Stomach (tissue), 8 donors: ENCODE measurements at regions not wholly inside any gene's neighbourhood (a gene's known extent, or its start where the extent isn't known, plus 50 kb on each side); places are given as distances from the start of the nearest gene placed in this dataset.

Source experiments
- DNase-seq, 2 donors: peaks; one replicate each; pipeline versions ENCODE4 v3.0.0 to v3.0.0-alpha.2; 2013 to 2019
- H3K27ac ChIP-seq, 5 donors: fragments of 200-600 bp in 4 of 5; sonication (generic) in 4 of 5; one replicate each; pipeline ENCODE4 v1.5.1; 2013 to 2019; ENCODE audit warnings: mild to moderate bottlenecking in 1 of 5, moderate library complexity in 1 of 5
- H3K27me3 ChIP-seq, 3 donors: fragments of 200-600 bp; sonication (generic); one replicate each; pipeline ENCODE4 v1.5.1; 2017 to 2019; ENCODE audit warnings: mixed run types in 1 of 3
- H3K36me3 ChIP-seq, 4 donors: fragments of 200-600 bp; sonication (generic); 1 replicate in 3 of 4; 2 replicates in 1 of 4; pipeline ENCODE4 v1.5.1; 2016 to 2019
- H3K4me1 ChIP-seq, 4 donors: fragments of 200-600 bp; sonication (generic); one replicate each; pipeline ENCODE4 v1.5.1; 2016 to 2019
- H3K4me3 ChIP-seq, 4 donors: fragments of 200-600 bp; sonication (generic) in 3 of 4; one replicate each; pipeline ENCODE4 v1.5.1; 2016 to 2019; ENCODE audit warnings: mild to moderate bottlenecking in 1 of 4
- H3K9me3 ChIP-seq, 4 donors: fragments of 200-600 bp; sonication (generic); one replicate each; pipeline ENCODE4 v1.5.1; 2016 to 2019
- CTCF ChIP-seq, 7 experiments: fragments of 450-650 bp in 4 of 7; fragments of 200-600 bp in 3 of 7; sonication (generic) in 3 of 7; IDR thresholded peaks; one replicate each; pipeline ENCODE4 v1.5.1; 2016 to 2019; ENCODE audit warnings: antibody characterized with exemption in 7 of 7, control low read depth in 2 of 7, mild to moderate bottlenecking in 1 of 7
- EP300 ChIP-seq: sonication (generic); formaldehyde crosslinking; IDR thresholded peaks from one replicate; pipeline ENCODE4 v1.6.1; 2017; ENCODE audit warnings: antibody characterized with exemption
- POLR2A ChIP-seq, 4 donors: fragments of 450-650 bp; IDR thresholded peaks; one replicate each; pipeline ENCODE4 v1.6.1; 2016; ENCODE audit warnings: antibody characterized with exemption in 4 of 4, control low read depth in 2 of 4, mild to moderate bottlenecking in 1 of 4, moderate library complexity in 1 of 4
- POLR2AphosphoS5 ChIP-seq, 3 donors: sonication (generic); formaldehyde crosslinking; IDR thresholded peaks; one replicate each; pipeline ENCODE4 v1.6.1; 2016; ENCODE audit warnings: antibody characterized with exemption in 3 of 3
- WGBS, 5 donors: extraction: QIAGEN DNeasy Blood & Tissue Kit in 3 of 5; methylation state at CpG; one replicate each; pipeline versions ENCODE4 v1.1.5 to v1.1.7; 2013 to 2018; 5-methylcytosine and 5-hydroxymethylcytosine counted together
- intact Hi-C: fragments of 100-400 bp; cut with DNase I; formaldehyde crosslinking; loops from one replicate; pipeline ENCODE4 v1.15.1; 2023; ENCODE audit warnings: low total_unique reads
- donor health status: healthy with polysubstance abuse.
- donor health status: Bipolar disorder and iron deficiency.
- donor health status: healthy.

- no peak for DNase-seq
- no peaks in the 10 kb centered on the region for H3K36me3 ChIP-seq
- H3K27ac ChIP-seq = no peak overlapping the region
- no peaks in the 10 kb centered on the region for H3K27me3 ChIP-seq
- TF ChIP-seq POLR2AphosphoS5 (IDR thresholded peaks at IDR 0.05) = no peak
- TF ChIP-seq POLR2A (IDR thresholded peaks at IDR 0.05) = no peak
- no peak for TF ChIP-seq EP300
- TF ChIP-seq CTCF (IDR thresholded peaks at IDR 0.05) = no peak
- intact Hi-C loops = no loop called here
- WGBS, 5 donors = 74 to 95% (median 82%) methylated on average over 3 of the region's 3 CpGs
- no peaks in the 10 kb centered on the region for H3K4me1 ChIP-seq
- peaks cover 0 to 14% (median 0%) of the 10 kb centered on the region in 4 donors for H3K9me3 ChIP-seq
- H3K4me3 ChIP-seq = no peak overlapping the region
These were observed 417.7 kb downstream of the AR start for GRCh38 chrX:67961516-67961915.
